HuH-7 (cell line): ENCODE measurements at regions not wholly inside any gene's neighbourhood (a gene's known extent, or its start where the extent isn't known, plus 50 kb on each side); places are given as distances from the start of the nearest gene placed in this dataset.
"Not testable (repeated sequence)": the region's sequence is repeated elsewhere in the genome, so short reads cannot be mapped to it uniquely, and the experiment has no call there.

Experiments
- DNase-seq: peaks from one replicate; pipeline ENCODE4 v3.0.0; 2011; ENCODE audit warnings: low spot score

- no peak for DNase-seq
These were observed 63.1 kb downstream of the MTNR1B start for GRCh38 chr11:93032580-93032979.

GRCh38 chr11:93033093-93033492, 63.6 kb downstream of the MTNR1B start:
- no peak for DNase-seq

GRCh38 chr11:93034031-93034722, 64.7 kb downstream of the MTNR1B start:
- DNase-seq: peak; percentile 2

GRCh38 chr11:93034723-93035039, 65.2 kb downstream of the MTNR1B start:
- no peak for DNase-seq

- no peak for DNase-seq
These were observed 69.1 kb downstream of the MTNR1B start for GRCh38 chr11:93038521-93038920.

- no peak for DNase-seq
These were observed 70.2 kb downstream of the MTNR1B start for GRCh38 chr11:93039531-93040240.

GRCh38 chr11:93041682-93042081, 72.2 kb downstream of the MTNR1B start:
- DNase-seq: no peak

- not testable (repeated sequence) for DNase-seq
These were observed 73.7 kb downstream of the MTNR1B start for GRCh38 chr11:93043186-93043585.

- no peak for DNase-seq
These were observed 80.3 kb downstream of the MTNR1B start for GRCh38 chr11:93049740-93050139.

- DNase-seq: no peak
These were observed 81.7 kb downstream of the MTNR1B start for GRCh38 chr11:93051186-93051585.

- no peak for DNase-seq
These were observed 84.4 kb downstream of the MTNR1B start for GRCh38 chr11:93053864-93054263.

- DNase-seq: no peak
These were observed 84.8 kb downstream of the MTNR1B start for GRCh38 chr11:93054279-93054678.

- DNase-seq: no peak
These were observed 85.4 kb downstream of the MTNR1B start for GRCh38 chr11:93054881-93055280.

GRCh38 chr11:93059117-93059957, 89.9 kb downstream of the MTNR1B start:
- no peak for DNase-seq

- DNase-seq: no peak
These were observed 93.6 kb downstream of the MTNR1B start for GRCh38 chr11:93063086-93063485.

GRCh38 chr11:93065074-93065674, 95.7 kb downstream of the MTNR1B start:
- not testable (repeated sequence) for DNase-seq

GRCh38 chr11:93067881-93068390, 98.5 kb downstream of the MTNR1B start:
- no peak for DNase-seq

GRCh38 chr11:93072229-93072914, 102.9 kb downstream of the MTNR1B start:
- DNase-seq: no peak

GRCh38 chr11:93073026-93073425, 103.6 kb downstream of the MTNR1B start:
- DNase-seq: no peak

- no peak for DNase-seq
These were observed 104.2 kb downstream of the MTNR1B start for GRCh38 chr11:93073508-93074280.

- no peak for DNase-seq
These were observed 104.9 kb downstream of the MTNR1B start for GRCh38 chr11:93074352-93074751.
